Skin of body (tissue), 1 donor: ENCODE measurements at regions not wholly inside any gene's neighbourhood (a gene's known extent, or its start where the extent isn't known, plus 50 kb on each side); places are given as distances from the start of the nearest gene placed in this dataset.
"Not testable (repeated sequence)": the region's sequence is repeated elsewhere in the genome, so short reads cannot be mapped to it uniquely, and the experiment has no call there.

Source experiments
- DNase-seq: peaks from one replicate; lab custom pipeline; 2025; lab: John Stamatoyannopoulos, UW

DNA sequence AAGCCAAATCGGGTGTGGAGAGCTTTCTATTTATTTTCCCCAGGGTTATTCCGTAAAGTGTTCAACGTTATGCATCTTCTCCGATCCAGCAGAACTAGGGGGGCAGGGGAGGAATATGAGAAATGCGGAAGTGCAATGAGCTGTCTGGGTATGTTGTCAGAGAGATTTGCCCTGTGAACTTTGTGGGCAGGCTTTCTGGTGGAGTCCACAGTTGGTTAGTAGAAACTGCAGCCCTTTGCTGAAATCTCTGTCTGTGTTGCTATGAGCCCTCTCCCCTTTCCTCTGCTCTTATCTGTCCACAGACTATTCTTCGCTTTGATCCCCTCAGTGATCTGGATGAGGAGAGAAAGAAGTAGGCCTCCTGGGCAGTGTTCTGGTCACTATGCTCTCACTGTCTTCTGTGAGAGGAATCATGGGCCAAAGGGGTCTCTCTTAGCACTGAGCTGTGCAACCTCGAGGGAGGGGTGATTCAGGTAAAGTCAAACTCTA, 158.9 kb upstream of the FUT9 start:
- no peak for DNase-seq

DNA sequence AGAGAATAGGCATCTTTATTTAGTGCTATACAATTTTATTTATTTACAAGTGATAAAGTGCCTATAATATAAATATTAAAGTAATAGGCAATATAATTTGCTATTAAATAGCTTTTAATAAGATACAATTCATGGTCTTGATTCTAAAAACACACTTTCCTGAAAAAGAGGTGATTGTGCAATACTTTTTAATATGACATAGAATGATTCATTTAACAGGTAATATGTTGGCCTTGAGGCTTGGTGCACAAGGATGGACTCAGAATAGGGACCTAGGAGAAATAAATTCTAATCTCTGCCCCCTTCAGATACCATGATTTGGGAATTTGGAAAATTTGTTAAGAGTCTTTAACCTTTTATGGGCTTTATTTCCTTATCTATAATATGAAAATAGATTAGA, 149.9 kb upstream of the FUT9 start:
- DNase-seq, result no peak

DNA sequence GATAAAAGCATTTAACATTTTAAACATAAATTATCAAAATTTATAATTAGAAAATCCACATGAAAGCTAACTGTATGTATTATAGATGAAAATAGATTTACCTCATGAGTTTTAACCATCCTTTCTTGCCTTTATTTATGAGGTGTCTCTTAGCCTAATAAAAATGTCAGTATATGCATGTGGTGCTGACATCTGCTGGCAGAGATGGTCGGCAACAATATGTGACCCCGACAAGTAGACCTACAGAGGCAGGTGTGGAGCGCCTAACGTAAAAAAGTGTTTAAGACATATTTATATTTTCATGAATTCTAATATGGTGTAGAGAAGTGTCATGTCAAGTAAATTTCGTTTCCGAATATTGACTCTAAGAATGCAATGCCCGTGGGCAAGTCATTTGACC, 149.0 kb upstream of the FUT9 start:
- no peak for DNase-seq

DNA sequence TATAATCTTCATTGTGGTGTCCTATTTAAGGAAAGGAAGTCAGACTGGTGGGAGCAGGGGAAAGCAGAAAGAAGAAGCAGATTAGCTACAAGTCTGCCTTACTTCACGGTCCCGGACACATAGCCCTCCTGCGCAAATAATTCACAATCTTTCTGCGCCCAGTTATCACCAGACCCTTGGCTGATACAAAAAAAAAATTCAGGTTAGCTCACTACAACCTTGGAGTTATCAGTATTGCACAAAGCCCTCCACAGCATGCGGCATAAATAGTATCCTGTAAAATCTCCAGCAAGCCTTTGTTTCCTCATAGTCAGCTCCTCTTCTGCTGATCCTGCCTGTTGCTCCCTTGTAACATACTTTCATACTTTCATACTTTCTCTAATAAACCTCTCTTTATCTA, 148.6 kb upstream of the FUT9 start:
- no peak for DNase-seq

DNA sequence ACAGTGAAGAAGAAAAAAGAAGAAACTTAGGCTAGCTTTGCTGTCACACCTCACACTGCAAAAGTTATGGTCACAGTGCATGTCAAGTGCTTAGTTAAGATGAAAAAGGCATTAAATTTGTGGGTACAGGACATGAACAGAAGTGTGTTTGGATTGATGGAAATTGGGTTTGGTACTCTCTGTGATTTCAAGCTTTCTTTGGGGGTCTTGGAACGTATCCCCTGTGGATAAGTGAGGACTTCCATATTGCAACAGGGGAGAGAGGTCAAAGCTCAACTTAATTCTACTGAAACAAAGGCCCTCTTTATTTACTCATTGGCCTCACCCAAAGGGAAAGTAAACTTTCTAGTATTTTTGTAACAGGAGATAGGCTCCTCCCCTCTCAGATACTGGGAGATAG, 138.3 kb upstream of the FUT9 start:
- DNase-seq, result no peak

DNA sequence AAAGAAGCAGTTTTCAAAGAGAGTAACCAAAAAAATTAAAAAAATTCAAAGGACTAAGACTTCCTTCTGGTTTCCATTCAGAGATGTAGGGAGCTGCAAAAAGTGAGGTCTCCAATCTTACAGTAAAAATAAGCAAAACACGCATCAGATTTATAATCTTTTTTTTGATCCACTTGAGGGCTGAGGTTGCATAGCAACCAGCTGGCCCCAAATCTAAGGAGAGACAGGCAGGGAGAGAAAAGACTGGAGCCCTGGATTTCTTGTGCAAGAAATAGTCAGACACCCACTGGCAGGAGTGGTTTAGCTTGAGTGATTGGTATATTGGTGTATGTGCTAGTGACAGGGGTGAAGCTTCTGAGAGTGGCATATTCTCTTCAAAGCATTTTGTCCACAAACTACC, 135.9 kb upstream of the FUT9 start:
- DNase-seq, result no peak

DNA sequence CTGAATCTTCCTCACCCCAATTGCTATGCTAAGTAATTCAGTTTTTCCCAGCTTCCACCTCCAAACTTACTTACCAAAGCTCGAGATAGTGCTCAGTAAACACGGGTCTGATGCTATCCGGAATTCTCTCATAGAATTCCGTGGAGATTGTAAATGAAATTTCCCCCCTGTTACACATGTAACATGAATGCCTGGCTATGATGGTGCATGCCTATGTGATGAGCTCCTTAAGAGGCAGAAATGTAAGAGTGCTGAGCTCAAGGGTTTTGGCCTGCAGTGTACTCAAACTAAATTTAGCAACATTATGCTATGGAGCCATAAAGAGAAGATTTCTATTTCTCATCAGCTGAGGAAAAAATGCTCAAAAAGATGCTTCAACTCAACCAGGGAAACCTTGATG, 133.4 kb upstream of the FUT9 start:
- peak; percentile 72 for DNase-seq

DNA sequence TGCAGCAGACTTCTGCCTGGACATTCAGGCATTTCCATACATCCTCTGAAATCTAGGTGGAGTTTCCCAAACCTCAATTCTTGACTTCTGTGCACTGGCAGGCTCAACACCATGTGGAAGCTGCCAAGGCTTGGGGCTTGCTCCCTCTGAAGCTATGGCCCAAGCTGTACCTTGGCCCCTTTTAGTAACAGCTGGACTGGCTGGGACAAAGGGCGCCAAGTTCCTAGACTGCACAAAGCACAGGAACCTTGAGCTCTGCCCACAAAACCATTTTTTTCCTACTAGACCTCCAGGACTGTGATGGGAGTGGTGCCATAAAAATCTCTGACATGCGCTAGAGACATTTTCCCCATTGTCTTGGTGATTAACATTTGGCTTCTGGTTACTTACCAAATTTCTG, 127.1 kb upstream of the FUT9 start:
- DNase-seq, result not testable (repeated sequence)

DNA sequence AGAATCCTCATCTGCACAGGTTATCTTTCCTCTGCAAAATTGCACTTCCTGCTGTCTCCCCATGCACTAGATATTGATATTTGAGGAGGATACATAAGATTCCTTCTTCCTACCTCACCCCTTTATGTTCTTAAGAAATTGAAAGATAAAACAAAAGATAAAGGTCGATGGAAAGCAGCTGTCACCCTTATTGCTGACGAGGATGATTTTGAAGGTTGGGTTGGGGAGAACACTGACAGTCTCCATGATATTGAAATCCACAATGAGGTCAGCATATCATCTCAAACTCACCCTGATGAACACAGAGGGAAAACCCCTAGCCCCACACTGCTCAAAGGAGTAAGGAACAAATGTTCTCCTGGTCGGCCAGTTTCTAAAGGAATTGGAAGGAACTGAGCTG, 110.6 kb upstream of the FUT9 start:
- no peak for DNase-seq

DNA sequence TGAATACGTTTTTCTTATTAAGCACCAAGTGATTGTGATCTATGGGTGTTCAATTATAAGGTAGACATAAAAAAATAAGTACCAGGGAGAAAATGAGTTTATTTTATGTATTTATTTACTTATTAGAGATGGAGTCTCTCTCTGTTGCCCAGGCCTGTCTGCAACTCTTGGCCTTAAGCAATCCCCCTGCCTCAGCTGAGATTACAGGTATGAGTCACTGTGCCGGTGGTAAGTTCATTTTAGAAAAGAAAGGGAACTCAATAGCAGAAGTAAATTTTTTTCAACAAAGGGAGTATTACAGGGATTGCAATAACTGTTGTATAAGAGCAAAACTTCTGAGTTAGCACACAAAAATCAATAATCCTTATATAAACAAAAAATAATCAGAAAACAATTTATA, 98.7 kb upstream of the FUT9 start:
- no peak for DNase-seq

DNA sequence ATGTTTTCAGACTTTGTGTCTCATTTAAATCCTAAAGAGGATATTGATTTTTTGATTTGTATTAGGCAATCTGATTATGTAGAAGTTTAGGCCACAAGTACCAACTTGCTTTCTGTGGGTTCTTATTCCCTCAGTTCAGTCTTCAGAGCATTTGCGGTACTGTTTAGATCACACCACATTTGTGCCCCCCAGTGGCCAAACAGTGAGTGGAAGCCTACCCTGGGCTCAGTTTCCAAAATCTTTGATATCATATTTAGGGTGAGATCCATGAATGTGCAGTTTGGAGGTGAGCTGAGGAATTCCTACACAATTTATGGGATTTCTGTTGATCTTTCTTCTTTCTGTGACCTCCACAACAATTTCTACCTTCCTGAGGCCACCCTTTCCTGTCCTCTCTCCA, 92.3 kb upstream of the FUT9 start:
- no peak for DNase-seq

DNA sequence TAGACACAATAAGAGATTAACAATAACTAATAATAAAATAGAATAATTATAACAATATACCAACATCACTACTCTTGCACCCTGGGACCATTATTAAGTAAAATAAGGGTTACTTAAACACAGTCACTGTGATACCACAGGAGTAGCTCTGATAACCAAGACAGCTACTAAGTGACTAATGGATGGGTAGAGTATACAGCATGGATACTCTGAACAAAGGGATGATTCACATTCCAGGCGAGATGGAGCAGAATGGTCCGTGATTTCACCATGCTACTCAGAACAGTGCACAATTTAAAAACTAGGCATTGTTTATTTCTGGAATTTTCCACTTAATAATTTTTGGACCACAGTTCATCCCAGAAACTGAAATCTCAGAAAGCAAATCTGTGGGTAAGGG, 80.0 kb upstream of the FUT9 start:
- no peak for DNase-seq

DNA sequence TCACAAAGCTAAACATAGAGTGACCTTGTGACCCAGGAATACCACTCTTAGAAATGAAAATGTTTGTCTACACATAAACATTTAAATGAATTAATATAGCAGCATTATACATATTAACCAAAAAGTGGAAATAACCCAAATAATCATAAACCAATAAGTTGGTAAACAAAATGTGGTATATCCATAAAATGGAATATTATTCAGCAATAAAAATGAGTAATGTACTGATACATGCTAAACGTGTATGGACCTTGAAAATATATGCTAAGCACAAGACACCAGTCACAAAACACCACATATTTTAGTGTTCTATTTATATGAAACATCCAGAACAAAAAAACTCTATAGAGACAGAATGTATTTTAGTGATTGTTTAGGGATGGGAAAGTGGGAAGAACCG, 68.9 kb upstream of the FUT9 start:
- no peak for DNase-seq

DNA sequence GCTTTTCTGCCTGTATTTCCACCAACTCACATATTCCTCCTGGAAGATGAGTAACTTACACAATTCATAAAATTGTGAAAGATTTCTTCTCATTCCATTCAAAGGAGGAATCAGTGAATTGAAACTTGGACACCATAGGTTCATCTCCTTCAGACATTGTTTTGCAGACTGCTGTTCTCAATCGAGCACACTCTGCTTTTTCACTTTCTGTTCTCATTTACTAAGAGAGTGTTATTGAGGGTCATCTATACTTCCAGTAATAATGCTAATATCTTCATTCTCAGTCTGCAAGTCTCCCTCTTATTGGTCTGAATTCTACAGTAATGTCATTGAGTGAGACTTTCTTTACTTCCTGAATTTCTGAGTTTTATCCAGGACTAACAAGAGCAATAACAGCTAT, 67.5 kb upstream of the FUT9 start:
- no peak for DNase-seq

DNA sequence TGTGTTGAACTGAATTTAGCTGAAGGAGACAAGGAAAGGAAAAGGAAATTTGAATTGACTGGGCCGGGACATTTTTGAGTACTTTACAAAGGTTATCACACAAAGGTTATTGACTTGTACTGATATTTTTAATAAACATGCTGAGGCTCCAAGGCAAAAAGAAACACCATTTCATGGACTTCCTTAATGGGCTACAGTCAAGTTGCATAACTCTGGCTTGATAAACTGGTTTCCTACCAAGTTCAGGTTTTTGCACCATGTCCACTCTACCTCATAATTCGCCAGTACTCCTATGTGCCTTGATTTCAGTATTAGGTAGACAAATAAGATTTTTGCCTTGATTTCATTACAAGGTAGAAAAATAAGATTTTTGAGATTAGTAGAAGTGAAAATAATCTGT, 65.8 kb upstream of the FUT9 start:
- DNase-seq, result no peak

DNA sequence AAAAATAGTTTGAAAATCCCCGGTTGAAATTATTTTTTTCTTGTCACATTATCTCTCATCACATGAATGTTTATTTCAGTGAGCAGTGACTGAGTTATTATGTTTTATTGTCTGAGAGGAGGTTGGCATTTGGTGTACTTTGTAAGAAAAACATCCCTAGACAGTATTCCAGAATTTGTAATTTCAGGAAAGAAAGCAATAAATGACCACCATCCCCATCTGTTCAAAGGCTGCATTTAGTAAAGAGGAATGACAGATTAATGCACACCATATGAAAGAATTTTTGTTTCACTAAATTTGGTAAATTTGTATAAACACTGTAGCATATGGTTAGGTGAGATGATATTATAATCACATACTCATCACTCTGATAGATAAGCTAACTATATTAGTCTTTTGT, 57.1 kb upstream of the FUT9 start:
- DNase-seq, result no peak

DNA sequence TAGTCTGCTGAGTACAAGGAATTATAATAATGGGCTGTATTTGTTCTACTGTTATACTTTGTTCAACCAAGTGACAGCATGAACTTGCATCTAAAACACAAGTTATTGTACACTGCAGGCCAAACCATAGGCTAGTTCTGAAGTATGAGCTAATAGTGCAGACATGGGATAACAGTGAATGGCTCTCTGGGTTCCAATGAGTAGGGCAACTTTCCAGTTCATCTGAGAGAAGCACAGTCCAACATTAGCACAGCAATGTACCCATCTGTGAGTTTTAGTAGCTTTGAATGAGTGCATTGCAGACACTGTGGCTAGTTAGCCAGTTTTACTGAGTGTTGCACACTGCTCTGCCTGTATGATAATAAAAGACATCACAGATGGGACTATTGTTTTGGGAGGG, 56.5 kb upstream of the FUT9 start:
- DNase-seq, result no peak
